SK-N-SH (cell line): ENCODE measurements at regions not wholly inside any gene's neighbourhood (a gene's known extent, or its start where the extent isn't known, plus 50 kb on each side); places are given as distances from the start of the nearest gene placed in this dataset.

ENCODE experiments used
- NFIC ChIP-seq: IDR thresholded peaks from 2 replicates; pipeline ENCODE4 v1.4.0; 2012; ENCODE audit warnings: borderline replicate concordance
- POLR2AphosphoS5 ChIP-seq: IDR thresholded peaks from 2 replicates; pipeline ENCODE4 v1.6.1; 2012; ENCODE audit warnings: low read depth, low read length
- RAD21 ChIP-seq: IDR thresholded peaks from 2 replicates; pipeline ENCODE4 v1.6.1; 2012; ENCODE audit warnings: mild to moderate bottlenecking, low read length
- REST ChIP-seq: IDR thresholded peaks from 2 replicates; pipeline ENCODE4 v1.6.1; 2012; ENCODE audit warnings: mild to moderate bottlenecking, low read depth, low read length, moderate library complexity
- RXRA ChIP-seq: IDR thresholded peaks from 2 replicates; pipeline ENCODE4 v1.4.0; 2012; ENCODE audit warnings: low read depth, mild to moderate bottlenecking, borderline replicate concordance
- SMC3 ChIP-seq: IDR thresholded peaks from 2 replicates; pipeline ENCODE4 v1.6.1; 2012; ENCODE audit warnings: low read depth, low read length, improper control_type of control experiment
- TCF12 ChIP-seq: IDR thresholded peaks from 2 replicates; pipeline ENCODE4 v1.4.0; 2012
- TEAD4 ChIP-seq: IDR thresholded peaks from 2 replicates; pipeline ENCODE4 v1.4.0; 2012; ENCODE audit warnings: mild to moderate bottlenecking, borderline replicate concordance; ENCODE audit not compliant: insufficient read depth
- TF ChIP-seq, protein P1 (sequence below): fragments of 200-600 bp; sonication (generic); IDR thresholded peaks from 2 replicates; pipeline ENCODE4 v1.6.1; 2017; ENCODE audit warnings: antibody characterized with exemption, mild to moderate bottlenecking, moderate library complexity
- TF ChIP-seq, protein P2 (sequence below): IDR thresholded peaks from 2 replicates; pipeline ENCODE4 v1.4.0; 2012; ENCODE audit warnings: low read depth, borderline replicate concordance
- TF ChIP-seq, protein P3 (sequence below): fragments of 150-350 bp; IDR thresholded peaks from 2 replicates; pipeline ENCODE4 v1.6.1; 2017; ENCODE audit warnings: antibody characterized with exemption, low read length, low read depth, borderline replicate concordance

GRCh38 chr7:49479936-49480544 lies 293.4 kb upstream of the VWC2 start:
- TF ChIP-seq, protein P1, sequence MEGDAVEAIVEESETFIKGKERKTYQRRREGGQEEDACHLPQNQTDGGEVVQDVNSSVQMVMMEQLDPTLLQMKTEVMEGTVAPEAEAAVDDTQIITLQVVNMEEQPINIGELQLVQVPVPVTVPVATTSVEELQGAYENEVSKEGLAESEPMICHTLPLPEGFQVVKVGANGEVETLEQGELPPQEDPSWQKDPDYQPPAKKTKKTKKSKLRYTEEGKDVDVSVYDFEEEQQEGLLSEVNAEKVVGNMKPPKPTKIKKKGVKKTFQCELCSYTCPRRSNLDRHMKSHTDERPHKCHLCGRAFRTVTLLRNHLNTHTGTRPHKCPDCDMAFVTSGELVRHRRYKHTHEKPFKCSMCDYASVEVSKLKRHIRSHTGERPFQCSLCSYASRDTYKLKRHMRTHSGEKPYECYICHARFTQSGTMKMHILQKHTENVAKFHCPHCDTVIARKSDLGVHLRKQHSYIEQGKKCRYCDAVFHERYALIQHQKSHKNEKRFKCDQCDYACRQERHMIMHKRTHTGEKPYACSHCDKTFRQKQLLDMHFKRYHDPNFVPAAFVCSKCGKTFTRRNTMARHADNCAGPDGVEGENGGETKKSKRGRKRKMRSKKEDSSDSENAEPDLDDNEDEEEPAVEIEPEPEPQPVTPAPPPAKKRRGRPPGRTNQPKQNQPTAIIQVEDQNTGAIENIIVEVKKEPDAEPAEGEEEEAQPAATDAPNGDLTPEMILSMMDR, result no peak
- TF ChIP-seq TEAD4 (no peak), SMC3 (no peak), RAD21 (no peak), REST (no peak), NFIC (no peak), TCF12 (no peak), RXRA (no peak), POLR2AphosphoS5 (no peak)
- TF ChIP-seq, protein P2, sequence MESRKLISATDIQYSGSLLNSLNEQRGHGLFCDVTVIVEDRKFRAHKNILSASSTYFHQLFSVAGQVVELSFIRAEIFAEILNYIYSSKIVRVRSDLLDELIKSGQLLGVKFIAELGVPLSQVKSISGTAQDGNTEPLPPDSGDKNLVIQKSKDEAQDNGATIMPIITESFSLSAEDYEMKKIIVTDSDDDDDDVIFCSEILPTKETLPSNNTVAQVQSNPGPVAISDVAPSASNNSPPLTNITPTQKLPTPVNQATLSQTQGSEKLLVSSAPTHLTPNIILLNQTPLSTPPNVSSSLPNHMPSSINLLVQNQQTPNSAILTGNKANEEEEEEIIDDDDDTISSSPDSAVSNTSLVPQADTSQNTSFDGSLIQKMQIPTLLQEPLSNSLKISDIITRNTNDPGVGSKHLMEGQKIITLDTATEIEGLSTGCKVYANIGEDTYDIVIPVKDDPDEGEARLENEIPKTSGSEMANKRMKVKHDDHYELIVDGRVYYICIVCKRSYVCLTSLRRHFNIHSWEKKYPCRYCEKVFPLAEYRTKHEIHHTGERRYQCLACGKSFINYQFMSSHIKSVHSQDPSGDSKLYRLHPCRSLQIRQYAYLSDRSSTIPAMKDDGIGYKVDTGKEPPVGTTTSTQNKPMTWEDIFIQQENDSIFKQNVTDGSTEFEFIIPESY, result no peak
- TF ChIP-seq, protein P3, sequence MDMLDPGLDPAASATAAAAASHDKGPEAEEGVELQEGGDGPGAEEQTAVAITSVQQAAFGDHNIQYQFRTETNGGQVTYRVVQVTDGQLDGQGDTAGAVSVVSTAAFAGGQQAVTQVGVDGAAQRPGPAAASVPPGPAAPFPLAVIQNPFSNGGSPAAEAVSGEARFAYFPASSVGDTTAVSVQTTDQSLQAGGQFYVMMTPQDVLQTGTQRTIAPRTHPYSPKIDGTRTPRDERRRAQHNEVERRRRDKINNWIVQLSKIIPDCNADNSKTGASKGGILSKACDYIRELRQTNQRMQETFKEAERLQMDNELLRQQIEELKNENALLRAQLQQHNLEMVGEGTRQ, result no peak
